ENCODE measurements at regions not wholly inside any gene's neighbourhood (a gene's known extent, or its start where the extent isn't known, plus 50 kb on each side); places are given as distances from the start of the nearest gene placed in this dataset.

DNA sequence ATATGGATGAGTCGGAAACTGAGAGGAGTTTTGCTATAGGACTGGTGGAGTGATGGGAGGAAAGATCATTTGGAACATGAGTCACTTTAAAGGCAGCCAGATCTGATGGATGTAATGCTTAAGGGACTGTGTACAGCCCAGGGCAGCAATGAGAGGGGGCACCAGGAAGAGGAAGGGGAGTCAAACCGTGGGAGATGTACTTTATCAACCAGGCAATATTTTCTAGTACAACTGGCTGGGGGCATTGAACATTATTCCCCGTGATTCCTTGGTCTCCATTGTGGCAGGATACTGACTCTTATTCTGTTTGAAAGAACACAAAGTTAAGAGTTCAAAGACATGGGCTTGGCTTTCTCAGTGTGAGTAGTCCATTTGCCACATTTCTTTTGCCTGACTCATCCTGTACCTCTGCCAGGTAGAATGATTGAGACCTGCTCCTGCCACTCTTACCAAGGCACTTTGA is 268.2 kb upstream of the NR5A2 start:
- ATAC-seq (peak; percentile 77), DNase-seq (ENCODE audit: low read depth, low spot score) (no peak)
- no peak overlapping the region for H3K27ac ChIP-seq (ENCODE audit: low read length)
- ChIA-PET CTCF (no interaction called here), POLR2A (no interaction called here)
- TF ChIP-seq TCF7L2 (IDR thresholded peaks at IDR 0.05; ENCODE audit: low read depth, low read length) (no peak), POLR2AphosphoS5 (IDR thresholded peaks at IDR 0.05; ENCODE audit: low read depth, low read length) (no peak), SIN3A (IDR thresholded peaks at IDR 0.05; ENCODE audit: borderline replicate concordance, insufficient read depth, low read depth, low read length) (no peak)
- TF ChIP-seq, protein P1, sequence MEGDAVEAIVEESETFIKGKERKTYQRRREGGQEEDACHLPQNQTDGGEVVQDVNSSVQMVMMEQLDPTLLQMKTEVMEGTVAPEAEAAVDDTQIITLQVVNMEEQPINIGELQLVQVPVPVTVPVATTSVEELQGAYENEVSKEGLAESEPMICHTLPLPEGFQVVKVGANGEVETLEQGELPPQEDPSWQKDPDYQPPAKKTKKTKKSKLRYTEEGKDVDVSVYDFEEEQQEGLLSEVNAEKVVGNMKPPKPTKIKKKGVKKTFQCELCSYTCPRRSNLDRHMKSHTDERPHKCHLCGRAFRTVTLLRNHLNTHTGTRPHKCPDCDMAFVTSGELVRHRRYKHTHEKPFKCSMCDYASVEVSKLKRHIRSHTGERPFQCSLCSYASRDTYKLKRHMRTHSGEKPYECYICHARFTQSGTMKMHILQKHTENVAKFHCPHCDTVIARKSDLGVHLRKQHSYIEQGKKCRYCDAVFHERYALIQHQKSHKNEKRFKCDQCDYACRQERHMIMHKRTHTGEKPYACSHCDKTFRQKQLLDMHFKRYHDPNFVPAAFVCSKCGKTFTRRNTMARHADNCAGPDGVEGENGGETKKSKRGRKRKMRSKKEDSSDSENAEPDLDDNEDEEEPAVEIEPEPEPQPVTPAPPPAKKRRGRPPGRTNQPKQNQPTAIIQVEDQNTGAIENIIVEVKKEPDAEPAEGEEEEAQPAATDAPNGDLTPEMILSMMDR (IDR thresholded peaks at IDR 0.05), result no peak
- TF ChIP-seq, protein P2, sequence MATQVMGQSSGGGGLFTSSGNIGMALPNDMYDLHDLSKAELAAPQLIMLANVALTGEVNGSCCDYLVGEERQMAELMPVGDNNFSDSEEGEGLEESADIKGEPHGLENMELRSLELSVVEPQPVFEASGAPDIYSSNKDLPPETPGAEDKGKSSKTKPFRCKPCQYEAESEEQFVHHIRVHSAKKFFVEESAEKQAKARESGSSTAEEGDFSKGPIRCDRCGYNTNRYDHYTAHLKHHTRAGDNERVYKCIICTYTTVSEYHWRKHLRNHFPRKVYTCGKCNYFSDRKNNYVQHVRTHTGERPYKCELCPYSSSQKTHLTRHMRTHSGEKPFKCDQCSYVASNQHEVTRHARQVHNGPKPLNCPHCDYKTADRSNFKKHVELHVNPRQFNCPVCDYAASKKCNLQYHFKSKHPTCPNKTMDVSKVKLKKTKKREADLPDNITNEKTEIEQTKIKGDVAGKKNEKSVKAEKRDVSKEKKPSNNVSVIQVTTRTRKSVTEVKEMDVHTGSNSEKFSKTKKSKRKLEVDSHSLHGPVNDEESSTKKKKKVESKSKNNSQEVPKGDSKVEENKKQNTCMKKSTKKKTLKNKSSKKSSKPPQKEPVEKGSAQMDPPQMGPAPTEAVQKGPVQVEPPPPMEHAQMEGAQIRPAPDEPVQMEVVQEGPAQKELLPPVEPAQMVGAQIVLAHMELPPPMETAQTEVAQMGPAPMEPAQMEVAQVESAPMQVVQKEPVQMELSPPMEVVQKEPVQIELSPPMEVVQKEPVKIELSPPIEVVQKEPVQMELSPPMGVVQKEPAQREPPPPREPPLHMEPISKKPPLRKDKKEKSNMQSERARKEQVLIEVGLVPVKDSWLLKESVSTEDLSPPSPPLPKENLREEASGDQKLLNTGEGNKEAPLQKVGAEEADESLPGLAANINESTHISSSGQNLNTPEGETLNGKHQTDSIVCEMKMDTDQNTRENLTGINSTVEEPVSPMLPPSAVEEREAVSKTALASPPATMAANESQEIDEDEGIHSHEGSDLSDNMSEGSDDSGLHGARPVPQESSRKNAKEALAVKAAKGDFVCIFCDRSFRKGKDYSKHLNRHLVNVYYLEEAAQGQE (IDR thresholded peaks at IDR 0.05; ENCODE audit: insufficient read depth in 1 of 2, low read depth in 2 of 2, low read length in 1 of 2), result no peak
- no peaks in the 10 kb centered on the region for H3K9me3 ChIP-seq (ENCODE audit: control insufficient read depth, insufficient read depth, low read depth, low read length)
- intact Hi-C loops (cut with micrococcal nuclease; ENCODE audit: unreplicated experiment) (no loop called here), in situ Hi-C loops (cut with HindIII; ENCODE audit: low pct_unique_long_range_greater_than_20kb, low sequenced_read_pairs) (no loop called here)
- no peaks in the 10 kb centered on the region for H3K27me3 ChIP-seq (ENCODE audit: control insufficient read depth, insufficient read depth, low read length)
- no TSS peak for BruUV-seq (replicated peaks)
- no peaks in the 10 kb centered on the region for H3K36me3 ChIP-seq (ENCODE audit: control insufficient read depth, insufficient read depth, low read length)
- H3K4me1 ChIP-seq (ENCODE audit: control insufficient read depth, insufficient read depth, low read length), result no peaks in the 10 kb centered on the region
- H3K4me3 ChIP-seq (ENCODE audit: low read depth in 2 of 2, low read length in 2 of 2), result no peak overlapping the region

DNA sequence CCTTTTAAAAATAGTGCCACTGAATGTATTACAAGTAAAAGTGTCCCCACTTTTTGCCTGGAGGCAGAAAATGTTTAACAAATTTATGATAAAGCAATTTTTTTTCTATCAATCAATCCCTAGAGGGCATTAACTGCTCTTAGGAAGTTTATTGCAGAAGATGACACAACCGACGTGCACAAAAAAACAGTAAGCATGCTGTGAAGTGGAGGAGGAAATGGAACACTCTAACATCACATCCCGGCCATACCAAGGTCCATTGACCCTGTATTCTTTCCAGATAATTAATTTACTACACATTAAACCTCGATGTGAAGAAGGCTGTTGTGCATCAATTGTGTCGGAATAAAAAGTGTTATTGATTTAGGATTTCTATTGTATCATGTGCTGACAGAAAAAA is 264.9 kb upstream of the NR5A2 start:
- no peak overlapping the region for H3K4me3 ChIP-seq (ENCODE audit: low read depth in 2 of 2, low read length in 2 of 2)
- no peaks in the 10 kb centered on the region for H3K36me3 ChIP-seq (ENCODE audit: control insufficient read depth, insufficient read depth, low read length)
- no peak overlapping the region for H3K27ac ChIP-seq (ENCODE audit: low read length)
- ChIA-PET POLR2A (no interaction called here), CTCF (no interaction called here)
- intact Hi-C loops (cut with micrococcal nuclease; ENCODE audit: unreplicated experiment) (no loop called here), in situ Hi-C loops (cut with HindIII; ENCODE audit: low pct_unique_long_range_greater_than_20kb, low sequenced_read_pairs) (no loop called here)
- ATAC-seq, result no peak
- DNase-seq (ENCODE audit: low read depth, low spot score), result no peak
- TF ChIP-seq POLR2AphosphoS5 (IDR thresholded peaks at IDR 0.05; ENCODE audit: low read depth, low read length) (no peak), TCF7L2 (IDR thresholded peaks at IDR 0.05; ENCODE audit: low read depth, low read length) (no peak)
- TF ChIP-seq, protein P1 (IDR thresholded peaks at IDR 0.05), result no peak
- BruUV-seq (replicated peaks), result no TSS peak
- H3K4me1 ChIP-seq (ENCODE audit: control insufficient read depth, insufficient read depth, low read length), result no peaks in the 10 kb centered on the region
- H3K27me3 ChIP-seq (ENCODE audit: control insufficient read depth, insufficient read depth, low read length), result no peaks in the 10 kb centered on the region
- H3K9me3 ChIP-seq (ENCODE audit: control insufficient read depth, insufficient read depth, low read depth, low read length), result peaks cover 22% of the 10 kb centered on the region
